Ishikawa (cell line): ENCODE measurements at regions not wholly inside any gene's neighbourhood (a gene's known extent, or its start where the extent isn't known, plus 50 kb on each side); places are given as distances from the start of the nearest gene placed in this dataset.

ENCODE experiments used
- CEBPB ChIP-seq: IDR thresholded peaks from 2 replicates; pipeline ENCODE4 v1.6.1; 2012
- CREB1 ChIP-seq: IDR thresholded peaks from 2 replicates; pipeline ENCODE4 v1.6.1; 2012; ENCODE audit warnings: low read depth
- EGR1 ChIP-seq: IDR thresholded peaks from 2 replicates; pipeline ENCODE4 v1.6.1; 2012
- EP300 ChIP-seq: IDR thresholded peaks from 2 replicates; pipeline ENCODE4 v1.6.1; 2012; ENCODE audit warnings: borderline replicate concordance
- FOXM1 ChIP-seq: IDR thresholded peaks from 2 replicates; pipeline ENCODE4 v1.6.1; 2012; ENCODE audit warnings: low read depth, borderline replicate concordance
- MAX ChIP-seq: IDR thresholded peaks from 2 replicates; pipeline ENCODE4 v1.6.1; 2012
- NFIC ChIP-seq: IDR thresholded peaks from 2 replicates; pipeline ENCODE4 v1.6.1; 2012
- RAD21 ChIP-seq: IDR thresholded peaks from 2 replicates; pipeline ENCODE4 v1.6.1; 2012; ENCODE audit warnings: low read depth
- REST ChIP-seq: IDR thresholded peaks from 2 replicates; pipeline ENCODE4 v1.6.1; 2012; ENCODE audit warnings: low read depth, mild to moderate bottlenecking
- TAF1 ChIP-seq: IDR thresholded peaks from 2 replicates; pipeline ENCODE4 v1.6.1; 2012; ENCODE audit warnings: low read depth, mild to moderate bottlenecking
- TCF12 ChIP-seq: IDR thresholded peaks from 2 replicates; pipeline ENCODE4 v1.6.1; 2012; ENCODE audit warnings: low read depth
- TEAD4 ChIP-seq: IDR thresholded peaks from 2 replicates; pipeline ENCODE4 v1.6.1; 2012
- USF1 ChIP-seq: IDR thresholded peaks from 2 replicates; pipeline ENCODE4 v1.6.1; 2012
- YY1 ChIP-seq: IDR thresholded peaks from 2 replicates; pipeline ENCODE4 v1.6.1; 2012; ENCODE audit warnings: low read depth
- ZBTB7A ChIP-seq: IDR thresholded peaks from 2 replicates; pipeline ENCODE4 v1.6.1; 2012; ENCODE audit warnings: low read depth

- TF ChIP-seq USF1 = no peak
- TF ChIP-seq YY1 = no peak
- TF ChIP-seq TAF1 = no peak
- no peak for TF ChIP-seq TEAD4
- no peak for TF ChIP-seq RAD21
- TF ChIP-seq CREB1 = no peak
- TF ChIP-seq TCF12 = no peak
- TF ChIP-seq ZBTB7A = no peak
- TF ChIP-seq FOXM1 = no peak
- no peak for TF ChIP-seq CEBPB
- no peak for TF ChIP-seq REST
- TF ChIP-seq MAX = no peak
- TF ChIP-seq EP300 = no peak
- no peak for TF ChIP-seq EGR1
- TF ChIP-seq NFIC = no peak
Measured at GRCh38 chr5:97936231-97936630, 753.2 kb upstream of the RIOK2 start.

GRCh38 chr5:97937846-97938245 lies 754.8 kb upstream of the RIOK2 start:
- TF ChIP-seq MAX = no peak

- TF ChIP-seq RAD21 (no peak), TAF1 (no peak), ZBTB7A (no peak)
Measured at GRCh38 chr5:97943036-97943435, 760.0 kb upstream of the RIOK2 start.

- TF ChIP-seq YY1 (no peak), CEBPB (no peak), ZBTB7A (no peak), USF1 (no peak), TAF1 (no peak), TCF12 (no peak), FOXM1 (no peak), NFIC (no peak), REST (no peak), RAD21 (no peak), EGR1 (no peak), MAX (no peak), TEAD4 (no peak), CREB1 (no peak), EP300 (no peak)
Measured at GRCh38 chr5:97951139-97951538, 768.1 kb upstream of the RIOK2 start.

GRCh38 chr5:97955450-97955849 lies 772.4 kb upstream of the RIOK2 start:
- TF ChIP-seq NFIC (no peak), CREB1 (no peak), EGR1 (no peak), YY1 (no peak)

GRCh38 chr5:97967292-97967691 lies 784.2 kb upstream of the RIOK2 start:
- TF ChIP-seq EGR1 = no peak
- TF ChIP-seq FOXM1 = no peak
- TF ChIP-seq CREB1 = no peak
- no peak for TF ChIP-seq EP300
- TF ChIP-seq ZBTB7A = no peak
- no peak for TF ChIP-seq TAF1
- TF ChIP-seq REST = no peak
- TF ChIP-seq TEAD4 = no peak
